ENCODE measurements at regions not wholly inside any gene's neighbourhood (a gene's known extent, or its start where the extent isn't known, plus 50 kb on each side); places are given as distances from the start of the nearest gene placed in this dataset.
"Not testable (repeated sequence)": the region's sequence is repeated elsewhere in the genome, so short reads cannot be mapped to it uniquely, and the experiment has no call there.

DNA sequence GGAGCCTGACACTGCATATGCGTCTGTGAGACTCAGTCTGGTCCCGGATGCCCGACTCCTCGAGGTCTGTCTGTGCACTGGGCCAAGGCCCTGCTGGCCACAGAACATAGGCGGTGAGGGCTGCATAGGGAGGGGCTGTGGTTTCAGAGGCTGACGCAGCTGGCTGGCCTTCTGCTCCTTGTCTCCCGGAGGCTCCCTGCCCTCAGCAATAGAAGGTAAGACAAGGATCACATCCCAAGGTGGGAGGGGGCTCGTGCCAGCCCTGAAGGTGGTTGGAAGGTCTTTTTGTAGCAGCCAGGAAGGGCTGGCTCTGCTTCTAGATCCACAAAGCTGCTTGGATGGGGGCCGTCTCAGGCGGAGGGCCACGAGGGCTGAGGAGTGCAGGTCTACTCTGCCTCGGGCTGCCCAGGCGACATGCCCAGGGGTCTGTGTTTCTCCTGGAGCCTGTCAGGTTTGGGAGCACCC lies 239.8 kb upstream of the SULF2 start:
- Mint-ChIP-seq H3K9me3 (ENCODE audit: unreplicated experiment) (peaks cover 14% of the 10 kb centered on the region), H3K4me3 (ENCODE audit: unreplicated experiment) (no peak overlapping the region), H3K4me1 (ENCODE audit: low read depth, unreplicated experiment) (peaks cover 4% of the 10 kb centered on the region), H3K36me3 (ENCODE audit: insufficient read depth, unreplicated experiment) (no peaks in the 10 kb centered on the region), H3K27me3 (ENCODE audit: insufficient read depth, unreplicated experiment) (peaks cover 24% of the 10 kb centered on the region), H3K27ac (ENCODE audit: unreplicated experiment) (no peak overlapping the region)
- intact Hi-C loops (cut with micrococcal nuclease; ENCODE audit: unreplicated experiment), result no loop called here
- Histone ChIP-seq H3K27me3 (replicated peaks; ENCODE audit: control insufficient read depth, insufficient read depth, low read length) (no peaks in the 10 kb centered on the region; the same call in 1 of the 2 replicates), H3K4me3 (ENCODE audit: low read depth, low read length) (no peak overlapping the region), H3K9me3 (peaks cover 5% of the 10 kb centered on the region; the same call in 1 of the 2 replicates), H3K4me1 (no peaks in the 10 kb centered on the region), H3K36me3 (ENCODE audit: control insufficient read depth, insufficient read depth, low read length) (no peaks in the 10 kb centered on the region)
- POLR2A ChIA-PET, result no interaction called here
- BruUV-seq (replicated peaks), result no TSS peak
- no peak for DNase-seq
- TF ChIP-seq, protein P1, sequence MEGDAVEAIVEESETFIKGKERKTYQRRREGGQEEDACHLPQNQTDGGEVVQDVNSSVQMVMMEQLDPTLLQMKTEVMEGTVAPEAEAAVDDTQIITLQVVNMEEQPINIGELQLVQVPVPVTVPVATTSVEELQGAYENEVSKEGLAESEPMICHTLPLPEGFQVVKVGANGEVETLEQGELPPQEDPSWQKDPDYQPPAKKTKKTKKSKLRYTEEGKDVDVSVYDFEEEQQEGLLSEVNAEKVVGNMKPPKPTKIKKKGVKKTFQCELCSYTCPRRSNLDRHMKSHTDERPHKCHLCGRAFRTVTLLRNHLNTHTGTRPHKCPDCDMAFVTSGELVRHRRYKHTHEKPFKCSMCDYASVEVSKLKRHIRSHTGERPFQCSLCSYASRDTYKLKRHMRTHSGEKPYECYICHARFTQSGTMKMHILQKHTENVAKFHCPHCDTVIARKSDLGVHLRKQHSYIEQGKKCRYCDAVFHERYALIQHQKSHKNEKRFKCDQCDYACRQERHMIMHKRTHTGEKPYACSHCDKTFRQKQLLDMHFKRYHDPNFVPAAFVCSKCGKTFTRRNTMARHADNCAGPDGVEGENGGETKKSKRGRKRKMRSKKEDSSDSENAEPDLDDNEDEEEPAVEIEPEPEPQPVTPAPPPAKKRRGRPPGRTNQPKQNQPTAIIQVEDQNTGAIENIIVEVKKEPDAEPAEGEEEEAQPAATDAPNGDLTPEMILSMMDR (IDR thresholded peaks at IDR 0.05; ENCODE audit: insufficient read depth in 1 of 2, low read depth in 1 of 2, low read length in 1 of 2, severe bottlenecking in 1 of 2, unreplicated experiment in 1 of 2), result no peak
- CTCF ChIA-PET, result no interaction called here

DNA sequence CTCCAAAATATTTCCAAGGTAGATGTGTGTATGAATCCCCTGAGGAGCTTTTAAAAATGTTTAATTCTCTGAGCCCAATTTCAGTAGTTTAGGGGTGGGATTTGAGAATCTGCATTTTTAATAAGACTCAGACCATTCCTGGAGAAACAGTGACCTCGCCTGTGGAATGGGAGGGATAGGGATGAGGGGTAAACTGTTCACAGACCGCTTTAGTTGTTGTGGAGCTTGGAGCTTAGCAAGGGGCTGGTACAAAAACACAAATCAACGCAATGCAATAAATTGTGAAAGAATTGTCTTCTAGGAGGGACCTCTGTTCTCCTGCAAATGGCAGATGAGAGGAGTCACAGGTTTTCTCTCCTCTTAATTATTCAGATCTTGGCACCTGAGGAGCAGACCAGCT lies 239.3 kb upstream of the SULF2 start:
- Mint-ChIP-seq H3K9me3 (ENCODE audit: unreplicated experiment) (peaks cover 14% of the 10 kb centered on the region), H3K4me3 (ENCODE audit: unreplicated experiment) (no peak overlapping the region), H3K27me3 (ENCODE audit: insufficient read depth, unreplicated experiment) (peaks cover 24% of the 10 kb centered on the region), H3K27ac (ENCODE audit: unreplicated experiment) (no peak overlapping the region), H3K4me1 (ENCODE audit: low read depth, unreplicated experiment) (peaks cover 6% of the 10 kb centered on the region), H3K36me3 (ENCODE audit: insufficient read depth, unreplicated experiment) (no peaks in the 10 kb centered on the region)
- TF ChIP-seq, protein P1 (IDR thresholded peaks at IDR 0.05; ENCODE audit: insufficient read depth in 1 of 2, low read depth in 1 of 2, low read length in 1 of 2, severe bottlenecking in 1 of 2, unreplicated experiment in 1 of 2), result no peak
- DNase-seq, result no peak
- intact Hi-C loops (cut with micrococcal nuclease; ENCODE audit: unreplicated experiment), result no loop called here
- Histone ChIP-seq H3K4me3 (ENCODE audit: low read depth, low read length) (no peak overlapping the region), H3K9me3 (peaks cover 5% of the 10 kb centered on the region; the same call in 1 of the 2 replicates), H3K36me3 (ENCODE audit: control insufficient read depth, insufficient read depth, low read length) (no peaks in the 10 kb centered on the region), H3K4me1 (no peaks in the 10 kb centered on the region), H3K27me3 (replicated peaks; ENCODE audit: control insufficient read depth, insufficient read depth, low read length) (no peaks in the 10 kb centered on the region; the same call in none of the 2 replicates)
- ChIA-PET POLR2A (no interaction called here), CTCF (interaction anchor here (0.5 kb wide), 1 partner anchor 334 kb away, joined by 3 read pairs; no protein-coding TSS in a partner anchor)
- BruUV-seq (replicated peaks), result no TSS peak

DNA sequence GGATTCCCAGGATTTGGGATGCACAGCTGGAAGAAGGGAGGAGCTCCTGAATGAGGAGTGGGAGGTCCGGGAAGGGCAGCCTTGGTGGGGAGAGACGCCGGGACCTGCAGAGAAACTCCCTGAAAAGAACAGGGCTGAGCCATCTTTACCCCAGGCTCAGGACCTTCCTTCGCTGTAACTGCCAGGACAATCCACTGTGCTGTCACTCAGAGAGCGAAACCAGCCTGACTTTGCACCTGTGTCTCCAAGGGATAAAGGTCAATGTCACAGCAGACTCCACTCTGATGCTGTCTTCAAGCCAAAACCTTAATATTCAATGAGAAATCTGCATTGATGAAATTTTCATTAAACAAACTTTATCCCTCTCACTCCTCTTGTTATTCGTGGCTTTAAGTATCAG lies 235.4 kb upstream of the SULF2 start:
- peaks cover 18% of the 10 kb centered on the region for H3K4me1 Mint-ChIP-seq (ENCODE audit: low read depth, unreplicated experiment)
- H3K27me3 ChIP-seq (replicated peaks; ENCODE audit: control insufficient read depth, insufficient read depth, low read length); DNase-seq; H3K4me1 ChIP-seq; CTCF ChIA-PET; H3K36me3 Mint-ChIP-seq (ENCODE audit: insufficient read depth, unreplicated experiment); H3K27ac Mint-ChIP-seq (ENCODE audit: unreplicated experiment); BruUV-seq (replicated peaks); H3K9me3 ChIP-seq; intact Hi-C loops (cut with micrococcal nuclease; ENCODE audit: unreplicated experiment); H3K4me3 ChIP-seq (ENCODE audit: low read depth, low read length); H3K36me3 ChIP-seq (ENCODE audit: control insufficient read depth, insufficient read depth, low read length); H3K4me3 Mint-ChIP-seq (ENCODE audit: unreplicated experiment); POLR2A ChIA-PET: not testable (repeated sequence)
- H3K27me3 Mint-ChIP-seq (ENCODE audit: insufficient read depth, unreplicated experiment), result peaks cover 23% of the 10 kb centered on the region
- H3K9me3 Mint-ChIP-seq (ENCODE audit: unreplicated experiment), result peaks cover 28% of the 10 kb centered on the region

DNA sequence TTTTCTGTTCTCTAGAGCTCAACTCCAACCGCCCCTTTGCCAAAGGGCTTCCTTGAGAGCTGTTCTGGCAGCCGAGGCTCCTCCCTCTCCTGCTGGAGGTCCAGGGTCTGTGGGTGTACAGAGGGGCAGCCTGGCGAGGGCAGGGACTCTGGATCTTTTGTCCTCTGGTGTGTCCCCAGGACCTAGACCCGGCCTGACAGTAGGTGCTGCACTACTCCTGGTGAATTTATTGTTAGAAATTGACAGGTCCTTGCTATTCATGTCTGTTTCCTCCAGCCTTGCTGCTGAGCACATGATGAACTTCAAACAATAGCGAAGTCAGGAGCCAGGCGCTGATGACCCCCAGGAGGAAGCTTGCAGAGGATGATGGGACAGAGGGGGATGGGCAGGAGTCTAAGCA lies 234.7 kb upstream of the SULF2 start:
- Mint-ChIP-seq H3K4me3 (ENCODE audit: unreplicated experiment) (no peak overlapping the region), H3K9me3 (ENCODE audit: unreplicated experiment) (peaks cover 28% of the 10 kb centered on the region), H3K27ac (ENCODE audit: unreplicated experiment) (no peak overlapping the region), H3K27me3 (ENCODE audit: insufficient read depth, unreplicated experiment) (peaks cover 23% of the 10 kb centered on the region), H3K36me3 (ENCODE audit: insufficient read depth, unreplicated experiment) (no peaks in the 10 kb centered on the region), H3K4me1 (ENCODE audit: low read depth, unreplicated experiment) (peaks cover 18% of the 10 kb centered on the region)
- CTCF ChIA-PET, result interaction anchor here (0.9 kb wide), 1 partner anchor 234 kb away, joined by 3 read pairs; no protein-coding TSS in a partner anchor
- BruUV-seq (replicated peaks), result no TSS peak
- no peak for DNase-seq
- no peaks in the 10 kb centered on the region for H3K36me3 ChIP-seq (ENCODE audit: control insufficient read depth, insufficient read depth, low read length)
- peaks cover 5% of the 10 kb centered on the region; the same call in 1 of the 2 replicates for H3K9me3 ChIP-seq
- H3K4me3 ChIP-seq (ENCODE audit: low read depth, low read length), result no peak overlapping the region
- TF ChIP-seq, protein P1 (IDR thresholded peaks at IDR 0.05; ENCODE audit: insufficient read depth in 1 of 2, low read depth in 1 of 2, low read length in 1 of 2, severe bottlenecking in 1 of 2, unreplicated experiment in 1 of 2), result no peak
- POLR2A ChIA-PET, result no interaction called here
- no peaks in the 10 kb centered on the region for H3K4me1 ChIP-seq
- H3K27me3 ChIP-seq (replicated peaks; ENCODE audit: control insufficient read depth, insufficient read depth, low read length), result no peaks in the 10 kb centered on the region; the same call in none of the 2 replicates
- intact Hi-C loops (cut with micrococcal nuclease; ENCODE audit: unreplicated experiment), result no loop called here

Data from Caco-2 (cell line).